ENCODE measurements at regions not wholly inside any gene's neighbourhood (a gene's known extent, or its start where the extent isn't known, plus 50 kb on each side); places are given as distances from the start of the nearest gene placed in this dataset.

DNA sequence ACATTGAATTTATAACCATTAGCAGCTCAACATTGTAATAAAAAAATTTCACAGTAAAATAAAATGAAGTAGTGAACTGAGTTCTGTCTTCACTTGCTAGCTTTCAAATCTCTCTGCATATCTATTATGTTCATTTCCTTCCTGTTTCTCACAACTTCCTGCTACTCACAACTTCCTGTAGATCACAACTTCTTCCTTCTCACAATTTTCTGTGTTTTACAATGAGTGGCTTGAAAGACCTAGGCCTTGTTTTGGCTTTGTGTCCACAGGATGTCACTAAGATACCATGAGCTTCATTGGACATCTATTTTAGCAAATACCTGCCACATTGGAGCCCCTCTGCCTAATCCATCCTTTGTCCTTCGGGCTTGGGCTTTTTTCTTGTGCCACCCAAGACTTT is 480.3 kb upstream of the ADAMTS16 start:
- no peak for DNase-seq (ENCODE audit: extremely low read depth, low read depth, low spot score)

DNA sequence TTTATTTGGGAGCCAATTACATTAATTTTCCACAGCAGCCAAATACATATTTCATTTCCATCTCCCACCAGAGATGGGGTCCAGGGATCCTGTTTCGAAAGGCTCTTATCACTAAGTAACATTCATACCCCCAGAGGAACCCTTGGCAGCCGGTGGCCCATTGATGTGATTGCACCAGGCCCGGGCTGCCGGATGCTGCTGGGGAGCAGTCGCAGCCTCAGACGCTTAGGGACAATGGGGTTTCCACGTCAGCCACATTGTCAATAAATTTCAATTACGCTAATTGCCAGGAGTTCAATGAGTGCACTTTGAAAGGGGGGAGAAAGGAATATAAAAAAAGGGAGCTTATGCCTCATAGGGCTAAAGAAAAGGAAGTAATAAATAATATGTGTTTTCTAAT is 478.8 kb upstream of the ADAMTS16 start:
- DNase-seq (ENCODE audit: extremely low read depth, low read depth, low spot score) = no peak

DNA sequence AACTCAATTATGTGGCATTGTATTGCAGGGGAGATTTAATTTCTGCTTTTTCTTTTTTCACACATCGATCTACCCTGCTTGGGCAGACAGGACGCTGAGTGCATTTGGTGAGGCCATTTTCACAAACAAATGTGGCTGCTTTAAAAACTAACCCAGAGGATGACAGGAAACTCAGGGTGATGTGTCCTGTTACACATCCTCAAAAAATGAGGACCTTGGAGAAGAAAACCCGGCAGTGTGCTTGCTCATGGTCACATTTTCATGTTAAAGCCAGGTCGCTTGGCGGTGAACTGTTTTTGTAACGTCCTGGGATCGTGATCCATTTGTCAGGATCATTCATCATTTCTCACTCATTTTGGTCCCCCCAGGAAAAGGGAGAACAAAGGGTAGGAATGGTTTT is 478.3 kb upstream of the ADAMTS16 start:
- no peak for DNase-seq (ENCODE audit: extremely low read depth, low read depth, low spot score)

- DNase-seq (ENCODE audit: extremely low read depth, low read depth, low spot score) = no peak
These were observed 477.4 kb upstream of the ADAMTS16 start for GRCh38 chr5:4662756-4663155.

DNA sequence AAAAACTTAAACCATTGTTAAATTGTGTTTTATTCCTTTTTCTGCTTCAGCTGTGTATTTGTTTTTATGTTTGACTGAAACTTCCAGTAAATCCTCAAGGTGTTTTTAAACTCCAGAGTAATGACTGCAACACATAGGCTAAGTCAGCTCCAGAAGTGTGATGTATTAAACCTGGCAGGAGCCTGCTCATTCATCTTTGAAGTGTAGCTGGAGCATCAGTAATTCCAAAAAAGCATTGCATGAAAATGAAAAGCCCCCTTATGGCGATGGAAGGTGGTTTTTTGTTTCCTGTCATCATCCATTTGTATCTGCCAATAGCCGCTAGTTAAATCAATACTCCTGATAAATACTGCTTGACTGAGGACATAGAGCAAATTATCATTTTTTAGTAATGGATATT is 474.2 kb upstream of the ADAMTS16 start:
- DNase-seq (ENCODE audit: extremely low read depth, low read depth, low spot score) = no peak

GRCh38 chr5:4674166-4674565 is 466.0 kb upstream of the ADAMTS16 start:
- DNase-seq (ENCODE audit: extremely low read depth, low read depth, low spot score) = no peak

- DNase-seq (ENCODE audit: extremely low read depth, low read depth, low spot score) = no peak
These were observed 463.2 kb upstream of the ADAMTS16 start for GRCh38 chr5:4676934-4677333.

DNA sequence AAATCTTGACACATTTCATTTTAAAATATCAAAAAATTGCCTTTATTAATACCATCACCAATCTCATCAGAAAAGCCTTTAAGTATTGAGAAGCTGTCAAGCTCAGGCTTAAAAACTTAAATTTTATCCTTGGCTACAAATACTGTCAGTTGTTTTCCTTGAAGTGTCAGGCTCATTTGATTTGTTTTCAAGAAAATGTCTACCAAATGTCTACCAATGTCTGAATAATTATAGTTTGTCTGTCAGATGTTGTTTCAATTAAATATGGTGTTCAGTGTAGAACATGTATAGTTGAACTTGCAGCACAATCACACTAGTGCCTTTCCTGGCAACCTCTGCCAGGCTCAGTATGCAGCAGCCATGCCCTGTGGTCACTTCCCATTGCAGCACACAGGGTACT is 455.2 kb upstream of the ADAMTS16 start:
- no peak for DNase-seq (ENCODE audit: extremely low read depth, low read depth, low spot score)

DNA sequence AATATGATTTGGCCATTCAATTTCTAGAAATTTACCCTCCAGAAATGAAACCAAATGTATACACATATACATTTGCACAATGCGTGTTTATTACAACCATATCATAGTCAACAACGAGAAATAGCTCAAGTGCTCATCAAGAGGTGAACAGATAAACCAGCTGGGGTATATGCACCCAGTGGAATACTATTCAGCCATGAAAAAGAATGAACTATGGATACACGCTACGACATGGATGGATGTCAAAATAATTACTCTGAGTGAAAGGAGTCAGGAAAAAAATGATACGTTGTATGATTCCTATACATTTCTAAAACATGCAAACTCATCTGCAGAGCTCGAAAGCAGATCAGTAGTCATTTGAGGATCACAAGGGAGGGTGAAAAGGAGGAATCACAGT is 441.5 kb upstream of the ADAMTS16 start:
- DNase-seq (ENCODE audit: extremely low read depth, low read depth, low spot score) = no peak

- DNase-seq (ENCODE audit: extremely low read depth, low read depth, low spot score) = no peak
These were observed 440.5 kb upstream of the ADAMTS16 start for GRCh38 chr5:4699592-4699991.

GRCh38 chr5:4700069-4700468 is 440.1 kb upstream of the ADAMTS16 start:
- no peak for DNase-seq (ENCODE audit: extremely low read depth, low read depth, low spot score)

- no peak for DNase-seq (ENCODE audit: extremely low read depth, low read depth, low spot score)
These were observed 439.3 kb upstream of the ADAMTS16 start for GRCh38 chr5:4700871-4701270.

GRCh38 chr5:4703931-4704458 is 436.1 kb upstream of the ADAMTS16 start:
- DNase-seq (ENCODE audit: extremely low read depth, low read depth, low spot score) = no peak

GRCh38 chr5:4704951-4705350 is 435.2 kb upstream of the ADAMTS16 start:
- DNase-seq (ENCODE audit: extremely low read depth, low read depth, low spot score) = no peak

GRCh38 chr5:4716781-4717180 is 423.3 kb upstream of the ADAMTS16 start:
- DNase-seq (ENCODE audit: extremely low read depth, low read depth, low spot score) = no peak

DNA sequence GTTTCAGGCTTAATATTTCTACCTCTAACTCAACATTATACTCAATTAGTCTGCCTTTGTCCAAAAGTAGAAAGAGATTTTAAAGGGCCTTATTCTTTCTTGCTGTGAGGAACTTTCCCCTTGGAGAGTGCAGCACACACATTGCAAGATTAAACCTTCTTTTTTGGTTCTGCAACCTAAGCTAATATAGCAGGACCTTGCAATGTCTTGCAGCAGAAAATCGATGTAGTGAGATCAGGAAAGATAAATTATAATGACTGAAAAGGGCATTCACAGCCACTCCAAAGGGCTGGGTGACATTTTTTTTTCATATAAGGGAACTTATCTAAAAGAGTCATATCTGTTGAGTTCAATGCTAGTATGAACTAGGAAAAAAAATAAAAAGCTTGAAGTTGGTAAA is 422.7 kb upstream of the ADAMTS16 start:
- no peak for DNase-seq (ENCODE audit: extremely low read depth, low read depth, low spot score)

- no peak for DNase-seq (ENCODE audit: extremely low read depth, low read depth, low spot score)
These were observed 419.3 kb upstream of the ADAMTS16 start for GRCh38 chr5:4720831-4721230.

DNA sequence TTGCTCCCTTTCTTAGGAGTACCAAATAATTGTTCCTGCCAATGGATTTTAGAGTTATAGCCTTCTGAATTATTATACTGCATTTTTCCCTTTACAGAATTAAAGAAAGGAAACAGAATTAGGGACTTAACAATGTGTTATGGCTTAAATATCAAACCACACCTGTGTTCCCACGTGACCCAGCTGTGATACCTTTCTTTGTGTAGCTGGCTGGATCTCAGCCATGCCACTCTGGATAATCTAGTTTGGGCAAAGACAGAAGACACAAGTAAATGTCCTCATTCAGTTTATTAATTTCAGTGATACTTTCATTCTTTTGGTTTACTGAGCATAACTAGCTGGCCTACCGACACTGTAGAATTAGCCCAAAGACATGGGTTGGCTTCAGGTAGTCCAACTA is 417.2 kb upstream of the ADAMTS16 start:
- DNase-seq (ENCODE audit: extremely low read depth, low read depth, low spot score) = no peak

GRCh38 chr5:4725594-4725993 is 414.5 kb upstream of the ADAMTS16 start:
- DNase-seq (ENCODE audit: extremely low read depth, low read depth, low spot score) = no peak

DNA sequence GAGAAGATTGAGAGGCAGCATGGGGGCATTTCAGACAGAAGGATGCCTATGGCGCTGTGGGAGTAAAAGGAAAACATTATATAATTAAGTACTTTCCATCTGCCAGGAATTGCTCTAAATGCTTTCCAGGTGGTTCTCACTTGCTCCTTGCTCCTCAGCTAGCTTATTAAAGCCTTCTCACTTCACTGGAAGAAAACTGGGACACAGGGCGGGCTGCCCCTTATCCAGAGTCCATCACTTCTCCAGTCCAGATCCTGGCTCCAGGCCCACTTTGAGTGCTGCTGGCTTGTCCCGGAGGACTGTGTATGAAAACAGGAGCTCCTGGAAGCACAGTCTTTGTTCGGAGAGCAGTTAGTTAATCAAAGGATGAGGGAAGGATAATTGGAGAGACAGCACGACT is 409.9 kb upstream of the ADAMTS16 start:
- no peak for DNase-seq (ENCODE audit: extremely low read depth, low read depth, low spot score)

DNA sequence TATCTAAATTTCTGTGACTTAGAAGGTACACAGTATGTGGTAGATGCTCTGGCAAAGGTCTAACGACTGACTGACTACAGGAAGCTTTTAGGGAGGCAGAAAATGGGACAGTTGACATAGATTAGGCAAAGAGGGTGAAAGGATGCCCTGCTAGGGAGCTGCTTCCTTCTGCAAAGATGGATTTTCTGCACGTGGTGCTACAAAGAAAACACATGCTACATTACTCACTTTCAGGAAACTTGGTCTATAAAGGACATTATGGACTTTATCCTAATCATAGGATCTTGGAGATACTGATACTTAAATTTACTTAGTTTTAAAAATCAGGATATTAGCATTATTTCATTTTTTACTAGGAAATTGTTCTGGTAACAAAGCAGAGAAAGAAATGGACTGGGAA is 405.8 kb upstream of the ADAMTS16 start:
- no peak for DNase-seq (ENCODE audit: extremely low read depth, low read depth, low spot score)

- DNase-seq (ENCODE audit: extremely low read depth, low read depth, low spot score) = no peak
These were observed 404.9 kb upstream of the ADAMTS16 start for GRCh38 chr5:4735261-4735660.

DNA sequence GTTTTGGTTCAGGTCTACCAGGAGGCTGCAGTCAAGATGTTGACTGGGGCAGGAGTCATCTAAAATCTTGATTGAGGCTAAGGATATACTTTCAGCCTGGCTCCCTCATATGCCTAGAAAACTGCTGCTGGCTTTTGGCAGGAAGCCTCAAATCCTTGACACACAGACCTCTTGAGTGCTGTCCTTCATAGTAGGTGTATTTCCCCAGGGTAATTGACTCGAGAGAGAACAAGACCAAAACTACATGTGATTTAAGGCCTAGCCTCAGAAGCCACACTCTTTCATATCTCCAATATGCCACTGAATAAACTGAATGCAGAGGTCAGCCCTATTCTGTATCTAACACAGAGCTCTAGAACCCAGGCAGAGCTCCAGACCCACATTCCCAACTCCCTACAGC is 402.3 kb upstream of the ADAMTS16 start:
- no peak for DNase-seq (ENCODE audit: extremely low read depth, low read depth, low spot score)

DNA sequence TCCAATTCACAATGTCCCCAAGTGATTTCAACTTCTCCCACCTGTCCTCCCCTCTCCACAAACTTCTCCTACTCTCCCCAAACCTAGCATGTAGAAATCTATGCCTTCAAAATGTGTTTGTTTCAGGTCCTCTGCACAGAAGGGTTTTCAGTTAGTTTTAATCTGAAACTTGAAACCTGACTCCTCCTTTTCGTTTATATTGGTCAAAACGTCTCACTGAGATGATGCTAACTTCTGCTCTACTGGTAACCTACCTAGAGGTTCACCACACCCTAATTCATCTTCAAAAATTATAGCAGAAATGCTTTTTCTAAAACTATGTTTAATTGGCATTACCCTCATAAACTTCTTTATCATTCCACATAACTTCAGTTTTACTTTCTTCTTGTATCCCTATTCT is 401.8 kb upstream of the ADAMTS16 start:
- DNase-seq (ENCODE audit: extremely low read depth, low read depth, low spot score) = no peak
